Right lobe of liver (tissue), 6 donors: ENCODE measurements at regions not wholly inside any gene's neighbourhood (a gene's known extent, or its start where the extent isn't known, plus 50 kb on each side); places are given as distances from the start of the nearest gene placed in this dataset.

Experiments used
- ATAC-seq, 4 donors: fragments of 200-7000 bp; cut with Tn5 transposase; one replicate each; pipeline ENCODE4 v1.9.1; 2020; ENCODE audit warnings: mild to moderate bottlenecking in 4 of 4, moderate library complexity in 4 of 4
- DNase-seq, 3 donors: peaks; one replicate each; pipeline ENCODE4 v3.0.0-alpha.2; 2020
- H3K27ac ChIP-seq, 3 donors: fragments of 200-600 bp; one replicate each; pipeline ENCODE4 v1.8.0; 2022
- H3K27me3 ChIP-seq, 2 donors: fragments of 200-600 bp; one replicate each; pipeline ENCODE4 v1.8.0; 2022
- H3K36me3 ChIP-seq, 4 donors: fragments of 200-600 bp; sonication (generic) in 1 of 4; one replicate each; pipeline versions ENCODE4 v1.5.1 to v1.8.0; 2017 to 2022; ENCODE audit warnings: control low read depth in 1 of 4
- H3K4me1 ChIP-seq, 4 donors: fragments of 200-600 bp; sonication (generic) in 1 of 4; one replicate each; pipeline versions ENCODE4 v1.5.1 to v1.8.0; 2017 to 2022; ENCODE audit warnings: control low read depth in 1 of 4
- H3K4me3 ChIP-seq, 3 donors: fragments of 200-600 bp; one replicate each; pipeline ENCODE4 v1.8.0; 2022
- H3K9me3 ChIP-seq, 4 donors: fragments of 200-600 bp; sonication (generic) in 1 of 4; one replicate each; pipeline versions ENCODE4 v1.5.1 to v1.8.0; 2017 to 2022; ENCODE audit warnings: control low read depth in 1 of 4
- CTCF ChIP-seq, 4 donors: fragments of 200-600 bp in 3 of 4; fragments of 450-650 bp in 1 of 4; IDR thresholded peaks; one replicate each; pipeline versions ENCODE4 v1.5.1 to v1.8.0; 2016 to 2022; ENCODE audit warnings: antibody characterized with exemption in 4 of 4, mild to moderate bottlenecking in 2 of 4
- POLR2A ChIP-seq: fragments of 450-650 bp; IDR thresholded peaks from one replicate; pipeline ENCODE4 v1.6.1; 2017; ENCODE audit warnings: antibody characterized with exemption, mild to moderate bottlenecking
- WGBS: methylation state at CpG from one replicate; pipeline ENCODE4 v1.1.6; 2018; ENCODE audit warnings: low coverage, low lambda C conversion rate; ENCODE audit not compliant: insufficient coverage; ENCODE audit errors: missing lambda C conversion rate; 5-methylcytosine and 5-hydroxymethylcytosine counted together
- intact Hi-C, 2 donors: fragments of 100-400 bp; cut with DNase I; formaldehyde crosslinking; loops; one replicate each; pipeline versions ENCODE4 v1.11.2 to v1.14.1; 2022
- donor health status: DM: no; HTN: yes; CAD: no.
- donor health status: DM: no; HTN: no; CAD: no.
- donor health status: DM: no; HTN: no; CAD: no.
- donor health status: DM: no; HTN: yes; CAD: no.
- donor health status: DM: no; HTN: yes; CAD: no.

GRCh38 chr9:20144197-20144596 lies 355.4 kb upstream of the SLC24A2 start:
- no peaks in the 10 kb centered on the region for H3K4me1 ChIP-seq
- no peak for ATAC-seq
- H3K36me3 ChIP-seq, result no peaks in the 10 kb centered on the region
- no peak overlapping the region for H3K4me3 ChIP-seq
- 8% methylated on average over 7 of the region's 7 CpGs for WGBS
- H3K9me3 ChIP-seq, result no peaks in the 10 kb centered on the region
- intact Hi-C loops, result no loop called here
- H3K27ac ChIP-seq, result no peak overlapping the region
- no peak for TF ChIP-seq POLR2A
- no peak for TF ChIP-seq CTCF (IDR thresholded peaks at IDR 0.05)
- DNase-seq, result no peak
- H3K27me3 ChIP-seq, result no peaks in the 10 kb centered on the region

- no peak for TF ChIP-seq CTCF (IDR thresholded peaks at IDR 0.05)
- no peak for TF ChIP-seq POLR2A
- intact Hi-C loops, result no loop called here
- no peak overlapping the region for H3K27ac ChIP-seq
- no peaks in the 10 kb centered on the region for H3K9me3 ChIP-seq
- WGBS, result 59% methylated on average over 5 of the region's 9 CpGs
- H3K4me1 ChIP-seq, result no peaks in the 10 kb centered on the region
- H3K36me3 ChIP-seq, result no peaks in the 10 kb centered on the region
- no peak for DNase-seq
- H3K4me3 ChIP-seq, result no peak overlapping the region
- no peaks in the 10 kb centered on the region for H3K27me3 ChIP-seq
- no peak for ATAC-seq
Measured at GRCh38 chr9:20139763-20140290, 351.0 kb upstream of the SLC24A2 start.

DNA sequence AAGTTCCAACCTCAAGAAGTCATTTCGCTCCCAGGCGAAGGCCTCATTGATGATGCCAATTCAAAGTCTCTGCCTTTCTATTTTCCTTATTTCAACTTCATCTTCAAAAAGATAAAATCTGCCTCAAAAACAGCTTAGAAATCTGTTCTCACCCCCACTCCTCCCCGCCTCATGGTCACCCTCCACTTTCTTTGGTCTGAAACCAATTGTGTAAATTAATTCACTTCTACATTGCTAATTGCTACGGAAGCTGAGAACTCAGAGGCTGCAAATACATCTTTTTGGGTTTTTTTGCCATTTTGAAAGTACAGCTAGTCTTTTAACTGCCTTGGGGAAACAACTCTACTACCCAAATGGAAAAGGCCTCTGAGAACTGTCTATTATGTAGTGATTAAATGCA lies 350.0 kb upstream of the SLC24A2 start:
- no peaks in the 10 kb centered on the region for H3K27me3 ChIP-seq
- H3K9me3 ChIP-seq, result no peaks in the 10 kb centered on the region
- DNase-seq, result no peak
- ATAC-seq, result no peak
- H3K4me3 ChIP-seq, result no peak overlapping the region
- intact Hi-C loops, result no loop called here
- 63% methylated on average over 4 of the region's 4 CpGs for WGBS
- no peaks in the 10 kb centered on the region for H3K4me1 ChIP-seq
- TF ChIP-seq CTCF (IDR thresholded peaks at IDR 0.05) (no peak), POLR2A (no peak)
- H3K27ac ChIP-seq, result no peak overlapping the region
- H3K36me3 ChIP-seq, result no peaks in the 10 kb centered on the region

GRCh38 chr9:20138116-20138515 lies 349.3 kb upstream of the SLC24A2 start:
- H3K36me3 ChIP-seq, result no peaks in the 10 kb centered on the region
- intact Hi-C loops, result no loop called here
- DNase-seq, result no peak
- H3K4me3 ChIP-seq, result no peak overlapping the region
- TF ChIP-seq CTCF (IDR thresholded peaks at IDR 0.05), result no peak
- TF ChIP-seq POLR2A, result no peak
- H3K4me1 ChIP-seq, result no peaks in the 10 kb centered on the region
- ATAC-seq, result no peak
- H3K27ac ChIP-seq, result no peak overlapping the region
- no peaks in the 10 kb centered on the region for H3K9me3 ChIP-seq
- no peaks in the 10 kb centered on the region for H3K27me3 ChIP-seq

GRCh38 chr9:20137425-20137824 lies 348.6 kb upstream of the SLC24A2 start:
- no peaks in the 10 kb centered on the region for H3K9me3 ChIP-seq

More at GRCh38 chr9:20137425-20137824, 348.6 kb upstream of the SLC24A2 start:
- H3K4me3 ChIP-seq, result no peak overlapping the region
- H3K27me3 ChIP-seq, result no peaks in the 10 kb centered on the region
- DNase-seq (no peak), ATAC-seq (no peak)
- intact Hi-C loops, result no loop called here
- 50% methylated on average over 1 of the region's 1 CpG for WGBS
- H3K4me1 ChIP-seq, result no peaks in the 10 kb centered on the region
- TF ChIP-seq POLR2A (no peak), CTCF (IDR thresholded peaks at IDR 0.05) (no peak)
- no peak overlapping the region for H3K27ac ChIP-seq
- no peaks in the 10 kb centered on the region for H3K36me3 ChIP-seq
